RWPE2 (cell line): ENCODE measurements at regions not wholly inside any gene's neighbourhood (a gene's known extent, or its start where the extent isn't known, plus 50 kb on each side); places are given as distances from the start of the nearest gene placed in this dataset.
A peak's percentile ranks its signal among the peaks of the same experiment; 100 is the strongest.

Experiments
- ATAC-seq: fragments of 200-7000 bp; cut with Tn5 transposase; 3 replicates; pipeline ENCODE4 v1.9.1; 2021; ENCODE audit warnings: low read depth
- DNase-seq: peaks from one replicate; pipeline ENCODE4 v3.0.0-alpha.2; 2020; ENCODE audit warnings: low spot score
- H3K27ac ChIP-seq: fragments of 450-650 bp; 2 replicates; pipeline ENCODE4 v1.5.1; 2017; ENCODE audit warnings: mild to moderate bottlenecking; ENCODE audit not compliant: poor library complexity, severe bottlenecking
- H3K27me3 ChIP-seq: fragments of 250-450 bp; sonication (Bioruptor Pico); 2 replicates; pipeline ENCODE4 v1.5.1; 2021; ENCODE audit warnings: mild to moderate bottlenecking, moderate library complexity; ENCODE audit not compliant: insufficient read depth, poor library complexity, severe bottlenecking
- H3K36me3 ChIP-seq: fragments of 250-450 bp; sonication (Bioruptor Pico); 2 replicates; pipeline ENCODE4 v1.5.1; 2020; ENCODE audit warnings: low read depth, mild to moderate bottlenecking, moderate library complexity
- H3K4me1 ChIP-seq: fragments of 250-450 bp; sonication (Bioruptor Pico); 2 replicates; pipeline ENCODE4 v1.5.1; 2021; ENCODE audit warnings: mild to moderate bottlenecking, moderate library complexity; ENCODE audit not compliant: insufficient read depth, poor library complexity, severe bottlenecking
- H3K4me3 ChIP-seq: fragments of 250-450 bp; sonication (Bioruptor Pico); 2 replicates; pipeline ENCODE4 v1.5.1; 2021; ENCODE audit warnings: mild to moderate bottlenecking, moderate library complexity; ENCODE audit not compliant: severe bottlenecking
- H3K9me3 ChIP-seq: fragments of 250-450 bp; sonication (Bioruptor Pico); 2 replicates; pipeline ENCODE4 v1.5.1; 2021; ENCODE audit warnings: mild to moderate bottlenecking, moderate library complexity; ENCODE audit not compliant: severe bottlenecking
- TF ChIP-seq, protein P1 (sequence below): fragments of 450-650 bp; IDR thresholded peaks from one replicate; pipeline ENCODE4 v1.5.1; 2017; ENCODE audit warnings: mild to moderate bottlenecking, moderate library complexity; ENCODE audit not compliant: poor library complexity, severe bottlenecking

DNA sequence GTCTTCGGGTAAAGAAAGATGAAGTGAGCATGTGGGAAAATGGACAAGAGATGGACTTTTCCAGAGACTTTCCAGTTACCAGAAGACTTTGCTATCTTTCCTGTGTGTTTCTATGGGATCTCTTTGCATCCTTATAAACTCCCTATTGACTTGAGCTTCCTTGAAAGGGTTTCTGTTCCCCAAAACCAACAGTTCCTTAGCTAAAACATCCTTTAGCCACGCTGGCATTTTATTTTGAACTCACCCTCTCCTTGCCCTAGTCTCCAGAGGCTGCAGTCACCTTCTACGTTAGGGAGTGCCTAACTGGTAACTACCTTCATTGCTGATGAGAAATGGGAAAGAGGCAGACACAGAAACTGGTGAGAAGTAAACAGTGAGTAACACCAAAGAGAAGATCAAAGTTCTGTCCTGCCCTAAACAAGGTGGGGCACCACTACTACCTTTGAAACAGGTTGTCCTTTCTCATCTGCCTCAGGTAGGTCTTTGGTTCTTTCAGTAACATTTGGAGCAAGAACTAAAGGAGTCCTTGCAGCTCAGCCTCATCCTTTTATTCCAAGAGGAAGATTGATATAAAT is 402.9 kb downstream of the ENC1 start:
- Histone ChIP-seq H3K4me3 (no peak overlapping the region), H3K9me3 (no peaks in the 10 kb centered on the region), H3K27me3 (no peaks in the 10 kb centered on the region), H3K4me1 (peaks cover 58% of the 10 kb centered on the region), H3K27ac (no peak overlapping the region), H3K36me3 (no peaks in the 10 kb centered on the region)
- no peak for DNase-seq
- no peak for ATAC-seq
- TF ChIP-seq, protein P1, sequence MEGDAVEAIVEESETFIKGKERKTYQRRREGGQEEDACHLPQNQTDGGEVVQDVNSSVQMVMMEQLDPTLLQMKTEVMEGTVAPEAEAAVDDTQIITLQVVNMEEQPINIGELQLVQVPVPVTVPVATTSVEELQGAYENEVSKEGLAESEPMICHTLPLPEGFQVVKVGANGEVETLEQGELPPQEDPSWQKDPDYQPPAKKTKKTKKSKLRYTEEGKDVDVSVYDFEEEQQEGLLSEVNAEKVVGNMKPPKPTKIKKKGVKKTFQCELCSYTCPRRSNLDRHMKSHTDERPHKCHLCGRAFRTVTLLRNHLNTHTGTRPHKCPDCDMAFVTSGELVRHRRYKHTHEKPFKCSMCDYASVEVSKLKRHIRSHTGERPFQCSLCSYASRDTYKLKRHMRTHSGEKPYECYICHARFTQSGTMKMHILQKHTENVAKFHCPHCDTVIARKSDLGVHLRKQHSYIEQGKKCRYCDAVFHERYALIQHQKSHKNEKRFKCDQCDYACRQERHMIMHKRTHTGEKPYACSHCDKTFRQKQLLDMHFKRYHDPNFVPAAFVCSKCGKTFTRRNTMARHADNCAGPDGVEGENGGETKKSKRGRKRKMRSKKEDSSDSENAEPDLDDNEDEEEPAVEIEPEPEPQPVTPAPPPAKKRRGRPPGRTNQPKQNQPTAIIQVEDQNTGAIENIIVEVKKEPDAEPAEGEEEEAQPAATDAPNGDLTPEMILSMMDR: no peak

DNA sequence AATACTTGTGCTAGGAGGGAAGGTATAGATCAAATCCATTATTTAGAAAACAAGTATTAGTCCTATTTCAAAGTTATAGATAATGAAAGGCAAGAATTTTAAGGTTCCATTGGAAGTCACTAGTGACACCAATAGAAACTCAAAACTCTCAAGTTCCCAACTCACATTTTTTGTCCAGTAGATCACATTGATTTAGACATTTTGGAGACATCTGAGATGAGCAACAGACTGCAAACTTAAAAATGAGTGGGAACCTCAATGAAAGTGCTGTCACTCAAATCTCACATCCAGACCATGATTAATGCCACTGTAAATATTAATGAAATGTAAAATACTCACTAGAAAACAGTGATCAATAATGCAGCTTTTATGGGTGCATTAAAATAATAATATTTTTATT is 405.0 kb downstream of the ENC1 start:
- peak overlapping the region; percentile 18 for H3K27ac ChIP-seq
- no peak overlapping the region for H3K4me3 ChIP-seq
- H3K4me1 ChIP-seq: peaks cover 50% of the 10 kb centered on the region
- no peaks in the 10 kb centered on the region for H3K27me3 ChIP-seq
- no peaks in the 10 kb centered on the region for H3K9me3 ChIP-seq
- ATAC-seq: no peak
- DNase-seq: no peak
- no peaks in the 10 kb centered on the region for H3K36me3 ChIP-seq
- TF ChIP-seq, protein P1: no peak

DNA sequence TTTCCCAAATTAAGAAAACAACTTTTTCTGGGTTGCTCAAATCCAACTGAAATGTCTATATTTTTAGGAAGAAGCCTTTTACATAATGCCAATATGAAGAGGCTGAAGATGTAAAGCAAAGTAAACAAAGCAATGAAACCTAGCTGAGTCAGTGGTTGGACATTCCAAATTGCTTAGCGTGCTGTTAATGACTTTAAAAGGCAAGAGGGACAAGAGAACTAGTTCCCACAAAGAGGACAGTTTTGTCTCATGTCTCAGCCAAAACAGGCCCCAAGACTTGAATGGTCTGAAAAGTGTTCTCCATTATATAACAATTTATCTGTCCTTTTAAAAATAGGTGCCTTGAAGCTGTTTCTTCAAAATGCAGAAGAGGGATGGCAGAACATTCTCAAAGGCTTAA is 407.0 kb downstream of the ENC1 start:
- Histone ChIP-seq H3K27ac (peak overlapping the region; percentile 46), H3K27me3 (no peaks in the 10 kb centered on the region), H3K36me3 (no peaks in the 10 kb centered on the region), H3K4me3 (no peak overlapping the region), H3K9me3 (no peaks in the 10 kb centered on the region), H3K4me1 (peaks cover 44% of the 10 kb centered on the region)
- ATAC-seq: peak; percentile 53
- TF ChIP-seq, protein P1: no peak
- DNase-seq: no peak

DNA sequence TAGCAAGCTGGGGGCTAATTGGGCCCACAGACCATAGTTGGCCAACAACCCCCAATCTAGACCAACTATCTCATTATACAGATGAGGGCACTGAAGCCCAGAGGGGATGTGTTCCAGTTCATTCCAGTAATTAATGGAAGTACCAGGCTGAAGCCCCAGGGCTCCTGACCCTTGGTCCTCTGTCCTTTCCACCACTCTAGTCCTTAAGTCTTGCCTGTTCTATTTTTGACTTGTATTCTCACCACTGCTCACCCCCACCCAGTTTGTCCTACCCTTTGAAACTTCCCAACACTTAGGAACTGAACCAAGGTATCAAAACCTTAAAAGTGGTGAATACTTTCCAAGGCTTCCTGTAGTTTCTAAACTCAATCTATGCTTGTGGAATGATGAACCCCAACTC is 407.4 kb downstream of the ENC1 start:
- no peaks in the 10 kb centered on the region for H3K27me3 ChIP-seq
- H3K4me1 ChIP-seq: peaks cover 44% of the 10 kb centered on the region
- ATAC-seq: no peak
- H3K4me3 ChIP-seq: no peak overlapping the region
- peak overlapping the region; percentile 46 for H3K27ac ChIP-seq
- TF ChIP-seq, protein P1: no peak
- no peak for DNase-seq
- no peaks in the 10 kb centered on the region for H3K36me3 ChIP-seq
- H3K9me3 ChIP-seq: no peaks in the 10 kb centered on the region

DNA sequence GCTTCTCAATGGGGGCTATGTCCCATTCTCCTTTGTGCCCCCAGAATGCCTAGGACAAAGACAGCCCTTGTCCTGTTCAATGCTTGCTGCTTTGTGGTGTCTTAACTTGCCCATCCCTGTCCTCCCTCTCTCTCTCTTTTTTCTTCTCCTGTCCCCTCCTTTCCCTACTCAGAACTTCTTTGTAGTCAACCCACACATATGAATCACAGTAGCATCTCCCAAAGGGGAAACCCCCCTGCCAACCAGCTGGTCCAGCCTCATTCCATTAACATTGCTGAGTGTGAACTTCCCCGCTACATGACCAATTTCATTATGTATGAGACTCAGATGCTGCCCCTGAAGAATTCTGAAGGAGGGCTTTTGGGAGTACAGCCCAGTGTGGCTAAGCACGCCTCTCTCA is 408.3 kb downstream of the ENC1 start:
- TF ChIP-seq, protein P1: no peak
- H3K27me3 ChIP-seq: no peaks in the 10 kb centered on the region
- peak overlapping the region; percentile 46 for H3K27ac ChIP-seq
- ATAC-seq: peak; percentile 94
- H3K9me3 ChIP-seq: no peaks in the 10 kb centered on the region
- H3K4me1 ChIP-seq: peaks cover 44% of the 10 kb centered on the region
- H3K4me3 ChIP-seq: no peak overlapping the region
- no peaks in the 10 kb centered on the region for H3K36me3 ChIP-seq
- DNase-seq: peak; percentile 81
